ENCODE measurements at regions not wholly inside any gene's neighbourhood (a gene's known extent, or its start where the extent isn't known, plus 50 kb on each side); places are given as distances from the start of the nearest gene placed in this dataset.

GRCh38 chr12:11568155-11568761 lies 81.2 kb upstream of the ETV6 start:
- no peak for DNase-seq (ENCODE audit: low spot score)

- DNase-seq (ENCODE audit: low spot score), result no peak
Measured at GRCh38 chr12:11568762-11569478, 80.6 kb upstream of the ETV6 start.

GRCh38 chr12:11569716-11570115 lies 79.8 kb upstream of the ETV6 start:
- no peak for DNase-seq (ENCODE audit: low spot score)

GRCh38 chr12:11573880-11574279 lies 75.6 kb upstream of the ETV6 start:
- no peak for DNase-seq (ENCODE audit: low spot score)

GRCh38 chr12:11576104-11576503 lies 73.4 kb upstream of the ETV6 start:
- no peak for DNase-seq (ENCODE audit: low spot score)

- no peak for DNase-seq (ENCODE audit: low spot score)
Measured at GRCh38 chr12:11577658-11578260, 71.7 kb upstream of the ETV6 start.

- DNase-seq (ENCODE audit: low spot score), result no peak
Measured at GRCh38 chr12:11578461-11578993, 70.9 kb upstream of the ETV6 start.

- DNase-seq (ENCODE audit: low spot score), result peak; percentile 3
Measured at GRCh38 chr12:11580125-11580751, 69.2 kb upstream of the ETV6 start.

GRCh38 chr12:11581179-11581755 lies 68.2 kb upstream of the ETV6 start:
- DNase-seq (ENCODE audit: low spot score), result peak; percentile 71

- DNase-seq (ENCODE audit: low spot score), result no peak
Measured at GRCh38 chr12:11584221-11584855, 65.1 kb upstream of the ETV6 start.

- DNase-seq (ENCODE audit: low spot score), result no peak
Measured at GRCh38 chr12:11592484-11592883, 57.0 kb upstream of the ETV6 start.

GRCh38 chr12:11593013-11593412 lies 56.5 kb upstream of the ETV6 start:
- no peak for DNase-seq (ENCODE audit: low spot score)

- DNase-seq (ENCODE audit: low spot score), result no peak
Measured at GRCh38 chr12:11595080-11595479, 54.4 kb upstream of the ETV6 start.

- no peak for DNase-seq (ENCODE audit: low spot score)
Measured at GRCh38 chr12:11596141-11596540, 53.3 kb upstream of the ETV6 start.

- no peak for DNase-seq (ENCODE audit: low spot score)
Measured at GRCh38 chr12:11598900-11599299, 50.6 kb upstream of the ETV6 start.
